K562 (cell line): ENCODE measurements at regions not wholly inside any gene's neighbourhood (a gene's known extent, or its start where the extent isn't known, plus 50 kb on each side); places are given as distances from the start of the nearest gene placed in this dataset.

Source experiments
- RFX5 ChIP-seq: IDR thresholded peaks from 2 replicates; pipeline ENCODE4 v1.6.1; 2011; ENCODE audit warnings: low read depth, mild to moderate bottlenecking, improper control_type of control experiment, low read length
- ZC3H4 ChIP-seq: sonication (generic); formaldehyde crosslinking; IDR thresholded peaks from 2 replicates; pipeline ENCODE4 v1.9.0; 2021; ENCODE audit warnings: missing genetic modification reagents, borderline replicate concordance
- ZSCAN29 ChIP-seq: fragments of 450-650 bp; IDR thresholded peaks from 2 replicates; pipeline ENCODE4 v1.6.1; 2017
- TF ChIP-seq, protein P1 (sequence below): sonication (generic); formaldehyde crosslinking; IDR thresholded peaks from 2 replicates; pipeline ENCODE4 v1.8.0; 2022; ENCODE audit warnings: mild to moderate bottlenecking, missing genetic modification reagents, borderline replicate concordance
- TF ChIP-seq, protein P2 (sequence below): fragments of 250-450 bp; sonication (Bioruptor Pico); IDR thresholded peaks from 2 replicates; pipeline ENCODE4 v1.8.0; 2021; ENCODE audit warnings: moderate library complexity, mild to moderate bottlenecking, inconsistent platforms
- TF ChIP-seq, protein P3 (sequence below), 2 experiments: fragments of 450-650 bp; IDR thresholded peaks; 2 replicates each; pipeline ENCODE4 v1.6.1; 2018; ENCODE audit warnings: mild to moderate bottlenecking in 2 of 2, low read depth in 1 of 2; ENCODE audit not compliant: partially characterized antibody in 2 of 2

- TF ChIP-seq, protein P1, sequence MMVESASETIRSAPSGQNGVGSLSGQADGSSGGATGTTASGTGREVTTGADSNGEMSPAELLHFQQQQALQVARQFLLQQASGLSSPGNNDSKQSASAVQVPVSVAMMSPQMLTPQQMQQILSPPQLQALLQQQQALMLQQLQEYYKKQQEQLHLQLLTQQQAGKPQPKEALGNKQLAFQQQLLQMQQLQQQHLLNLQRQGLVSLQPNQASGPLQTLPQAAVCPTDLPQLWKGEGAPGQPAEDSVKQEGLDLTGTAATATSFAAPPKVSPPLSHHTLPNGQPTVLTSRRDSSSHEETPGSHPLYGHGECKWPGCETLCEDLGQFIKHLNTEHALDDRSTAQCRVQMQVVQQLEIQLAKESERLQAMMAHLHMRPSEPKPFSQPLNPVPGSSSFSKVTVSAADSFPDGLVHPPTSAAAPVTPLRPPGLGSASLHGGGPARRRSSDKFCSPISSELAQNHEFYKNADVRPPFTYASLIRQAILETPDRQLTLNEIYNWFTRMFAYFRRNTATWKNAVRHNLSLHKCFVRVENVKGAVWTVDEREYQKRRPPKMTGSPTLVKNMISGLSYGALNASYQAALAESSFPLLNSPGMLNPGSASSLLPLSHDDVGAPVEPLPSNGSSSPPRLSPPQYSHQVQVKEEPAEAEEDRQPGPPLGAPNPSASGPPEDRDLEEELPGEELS (CRISPR knock-in tag) = no peak
- no peak for TF ChIP-seq ZC3H4 (CRISPR knock-in tag)
- no peak for TF ChIP-seq ZSCAN29
- TF ChIP-seq RFX5 = no peak
- TF ChIP-seq, protein P2, sequence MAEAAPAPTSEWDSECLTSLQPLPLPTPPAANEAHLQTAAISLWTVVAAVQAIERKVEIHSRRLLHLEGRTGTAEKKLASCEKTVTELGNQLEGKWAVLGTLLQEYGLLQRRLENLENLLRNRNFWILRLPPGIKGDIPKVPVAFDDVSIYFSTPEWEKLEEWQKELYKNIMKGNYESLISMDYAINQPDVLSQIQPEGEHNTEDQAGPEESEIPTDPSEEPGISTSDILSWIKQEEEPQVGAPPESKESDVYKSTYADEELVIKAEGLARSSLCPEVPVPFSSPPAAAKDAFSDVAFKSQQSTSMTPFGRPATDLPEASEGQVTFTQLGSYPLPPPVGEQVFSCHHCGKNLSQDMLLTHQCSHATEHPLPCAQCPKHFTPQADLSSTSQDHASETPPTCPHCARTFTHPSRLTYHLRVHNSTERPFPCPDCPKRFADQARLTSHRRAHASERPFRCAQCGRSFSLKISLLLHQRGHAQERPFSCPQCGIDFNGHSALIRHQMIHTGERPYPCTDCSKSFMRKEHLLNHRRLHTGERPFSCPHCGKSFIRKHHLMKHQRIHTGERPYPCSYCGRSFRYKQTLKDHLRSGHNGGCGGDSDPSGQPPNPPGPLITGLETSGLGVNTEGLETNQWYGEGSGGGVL (CRISPR knock-in tag) = no peak
- TF ChIP-seq, protein P3, sequence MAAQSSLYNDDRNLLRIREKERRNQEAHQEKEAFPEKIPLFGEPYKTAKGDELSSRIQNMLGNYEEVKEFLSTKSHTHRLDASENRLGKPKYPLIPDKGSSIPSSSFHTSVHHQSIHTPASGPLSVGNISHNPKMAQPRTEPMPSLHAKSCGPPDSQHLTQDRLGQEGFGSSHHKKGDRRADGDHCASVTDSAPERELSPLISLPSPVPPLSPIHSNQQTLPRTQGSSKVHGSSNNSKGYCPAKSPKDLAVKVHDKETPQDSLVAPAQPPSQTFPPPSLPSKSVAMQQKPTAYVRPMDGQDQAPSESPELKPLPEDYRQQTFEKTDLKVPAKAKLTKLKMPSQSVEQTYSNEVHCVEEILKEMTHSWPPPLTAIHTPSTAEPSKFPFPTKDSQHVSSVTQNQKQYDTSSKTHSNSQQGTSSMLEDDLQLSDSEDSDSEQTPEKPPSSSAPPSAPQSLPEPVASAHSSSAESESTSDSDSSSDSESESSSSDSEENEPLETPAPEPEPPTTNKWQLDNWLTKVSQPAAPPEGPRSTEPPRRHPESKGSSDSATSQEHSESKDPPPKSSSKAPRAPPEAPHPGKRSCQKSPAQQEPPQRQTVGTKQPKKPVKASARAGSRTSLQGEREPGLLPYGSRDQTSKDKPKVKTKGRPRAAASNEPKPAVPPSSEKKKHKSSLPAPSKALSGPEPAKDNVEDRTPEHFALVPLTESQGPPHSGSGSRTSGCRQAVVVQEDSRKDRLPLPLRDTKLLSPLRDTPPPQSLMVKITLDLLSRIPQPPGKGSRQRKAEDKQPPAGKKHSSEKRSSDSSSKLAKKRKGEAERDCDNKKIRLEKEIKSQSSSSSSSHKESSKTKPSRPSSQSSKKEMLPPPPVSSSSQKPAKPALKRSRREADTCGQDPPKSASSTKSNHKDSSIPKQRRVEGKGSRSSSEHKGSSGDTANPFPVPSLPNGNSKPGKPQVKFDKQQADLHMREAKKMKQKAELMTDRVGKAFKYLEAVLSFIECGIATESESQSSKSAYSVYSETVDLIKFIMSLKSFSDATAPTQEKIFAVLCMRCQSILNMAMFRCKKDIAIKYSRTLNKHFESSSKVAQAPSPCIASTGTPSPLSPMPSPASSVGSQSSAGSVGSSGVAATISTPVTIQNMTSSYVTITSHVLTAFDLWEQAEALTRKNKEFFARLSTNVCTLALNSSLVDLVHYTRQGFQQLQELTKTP (IDR thresholded peaks at IDR 0.05; ENCODE audit: low read depth in 1 of 2, partially characterized antibody in 2 of 2) = no peak
These were observed 273.0 kb upstream of the IRX5 start (continued) for GRCh38 chr16:54657709-54658102.
